Fibroblast of pulmonary artery (primary cell): ENCODE measurements at regions not wholly inside any gene's neighbourhood (a gene's known extent, or its start where the extent isn't known, plus 50 kb on each side); places are given as distances from the start of the nearest gene placed in this dataset.
A peak's percentile ranks its signal among the peaks of the same experiment; 100 is the strongest.

ENCODE experiments used
- DNase-seq: peaks from one replicate; pipeline ENCODE4 v3.0.0-alpha.2; 2010; ENCODE audit warnings: low read depth
- H3K4me3 ChIP-seq: replicated peaks from 2 replicates; pipeline ENCODE4 v1.5.1; 2011; ENCODE audit warnings: low read depth, mild to moderate bottlenecking, control low read depth, low read length, moderate library complexity
- CTCF ChIP-seq: IDR thresholded peaks from 2 replicates; pipeline ENCODE4 v1.5.1; 2011; ENCODE audit warnings: mild to moderate bottlenecking, control low read depth, low read length, inconsistent platforms; ENCODE audit errors: missing control alignments

DNA sequence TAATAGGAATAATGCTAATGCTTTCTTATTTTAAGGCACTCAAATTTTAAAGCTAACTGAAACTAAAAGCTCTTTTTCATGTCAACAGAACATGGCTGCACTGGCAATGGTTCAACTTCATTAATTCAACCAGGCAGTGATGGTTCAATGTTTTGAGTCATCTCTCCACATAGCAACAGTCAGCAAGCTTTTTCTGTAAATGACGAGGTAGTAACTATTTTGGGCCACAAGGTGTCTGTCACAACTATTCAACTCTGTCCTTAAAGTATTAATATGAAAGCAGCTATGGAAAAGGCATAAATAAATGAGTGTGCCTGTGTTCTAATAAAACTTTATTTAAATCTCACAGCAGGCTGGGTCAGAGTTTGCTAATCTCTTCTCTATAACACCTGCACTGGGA, 1425.6 kb upstream of the PIK3C3 start:
- H3K4me3 ChIP-seq: no peak overlapping the region
- peak; percentile 15 for TF ChIP-seq CTCF
- peak; percentile 47 for DNase-seq

DNA sequence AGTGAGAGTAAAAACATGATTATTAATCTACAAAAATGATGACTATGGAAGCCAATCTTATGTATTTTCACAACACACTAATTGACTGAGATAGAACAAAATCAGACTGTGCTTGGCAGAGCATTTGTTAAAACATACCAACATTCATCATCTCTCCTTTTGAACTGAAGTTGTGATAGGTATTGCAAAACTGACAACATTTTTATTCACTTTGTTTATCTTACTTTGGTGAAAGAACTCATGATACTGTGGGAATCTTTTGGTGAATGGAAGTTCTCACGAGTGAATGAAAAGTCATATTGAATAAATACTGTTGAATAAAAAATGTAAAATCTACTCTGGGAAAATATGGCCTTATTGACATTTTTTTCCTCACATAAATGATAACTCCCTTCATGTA, 1430.2 kb upstream of the PIK3C3 start:
- no peak for DNase-seq
- no peak for TF ChIP-seq CTCF
- H3K4me3 ChIP-seq: no peak overlapping the region

GRCh38 chr18:40523287-40523686, 1431.7 kb upstream of the PIK3C3 start:
- no peak for TF ChIP-seq CTCF
- DNase-seq: no peak
- H3K4me3 ChIP-seq: no peak overlapping the region

DNA sequence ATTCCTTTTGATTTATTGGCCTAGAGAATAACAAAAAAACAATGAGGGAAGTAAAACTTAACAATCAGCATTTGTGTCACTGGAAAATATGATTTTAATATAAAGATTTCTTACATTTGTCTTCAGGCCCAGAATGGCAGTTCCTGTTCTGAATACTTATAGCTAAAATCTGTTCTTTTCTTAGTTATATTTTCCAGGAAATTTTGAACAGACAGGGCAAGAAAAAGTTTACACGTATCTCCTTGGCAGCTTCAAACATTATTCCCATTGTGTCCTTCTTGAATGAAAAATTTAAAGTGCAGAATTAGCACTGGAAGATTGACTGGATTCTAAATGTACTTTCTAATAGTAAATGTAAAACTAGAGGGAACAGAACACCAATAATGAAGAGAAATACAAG, 1454.0 kb upstream of the PIK3C3 start:
- no peak for DNase-seq
- TF ChIP-seq CTCF: no peak
- no peak overlapping the region for H3K4me3 ChIP-seq

GRCh38 chr18:40494603-40495002, 1460.4 kb upstream of the PIK3C3 start:
- H3K4me3 ChIP-seq: no peak overlapping the region
- no peak for DNase-seq
- TF ChIP-seq CTCF: no peak

DNA sequence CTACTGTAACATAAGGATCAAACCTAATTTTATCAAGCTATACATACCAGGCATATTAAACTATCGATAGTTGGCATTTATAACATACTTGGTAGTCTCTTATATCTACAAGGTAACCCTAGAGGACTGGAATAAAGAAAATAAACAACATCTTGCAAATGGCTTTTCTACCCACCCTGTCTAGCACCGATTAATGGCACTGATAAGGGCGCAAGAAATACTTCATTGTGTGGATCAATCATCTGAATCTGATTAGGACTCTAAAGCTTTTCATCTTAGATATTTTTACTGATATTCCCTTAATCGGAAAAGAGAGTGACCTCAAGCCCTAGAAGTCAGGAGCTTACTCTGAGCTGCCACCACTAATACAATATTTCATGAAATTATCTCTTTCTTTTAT, 1461.7 kb upstream of the PIK3C3 start:
- no peak for TF ChIP-seq CTCF
- DNase-seq: no peak
- H3K4me3 ChIP-seq: no peak overlapping the region

DNA sequence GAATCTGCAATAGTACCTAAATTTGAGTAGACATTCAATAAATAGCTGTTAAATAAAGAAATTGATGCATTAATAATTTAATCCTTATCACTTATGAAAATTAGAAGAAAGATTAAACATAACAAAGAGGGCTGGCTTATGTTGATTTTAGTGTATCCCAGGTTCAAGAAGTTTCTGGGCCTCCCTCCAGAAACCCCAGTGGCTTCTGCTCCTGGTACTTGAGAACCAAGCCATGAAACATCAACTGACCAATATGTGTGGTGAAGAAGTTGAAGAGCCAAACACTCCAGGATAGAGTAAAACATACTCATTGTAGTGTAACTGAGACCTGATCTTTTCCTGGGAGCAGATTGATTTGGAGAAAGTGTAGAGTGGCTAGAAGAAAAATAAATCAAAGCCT, 1465.7 kb upstream of the PIK3C3 start:
- H3K4me3 ChIP-seq: no peak overlapping the region
- no peak for DNase-seq
- TF ChIP-seq CTCF: no peak
